ENCODE measurements at regions not wholly inside any gene's neighbourhood (a gene's known extent, or its start where the extent isn't known, plus 50 kb on each side); places are given as distances from the start of the nearest gene placed in this dataset.
A peak's percentile ranks its signal among the peaks of the same experiment; 100 is the strongest.

DNA sequence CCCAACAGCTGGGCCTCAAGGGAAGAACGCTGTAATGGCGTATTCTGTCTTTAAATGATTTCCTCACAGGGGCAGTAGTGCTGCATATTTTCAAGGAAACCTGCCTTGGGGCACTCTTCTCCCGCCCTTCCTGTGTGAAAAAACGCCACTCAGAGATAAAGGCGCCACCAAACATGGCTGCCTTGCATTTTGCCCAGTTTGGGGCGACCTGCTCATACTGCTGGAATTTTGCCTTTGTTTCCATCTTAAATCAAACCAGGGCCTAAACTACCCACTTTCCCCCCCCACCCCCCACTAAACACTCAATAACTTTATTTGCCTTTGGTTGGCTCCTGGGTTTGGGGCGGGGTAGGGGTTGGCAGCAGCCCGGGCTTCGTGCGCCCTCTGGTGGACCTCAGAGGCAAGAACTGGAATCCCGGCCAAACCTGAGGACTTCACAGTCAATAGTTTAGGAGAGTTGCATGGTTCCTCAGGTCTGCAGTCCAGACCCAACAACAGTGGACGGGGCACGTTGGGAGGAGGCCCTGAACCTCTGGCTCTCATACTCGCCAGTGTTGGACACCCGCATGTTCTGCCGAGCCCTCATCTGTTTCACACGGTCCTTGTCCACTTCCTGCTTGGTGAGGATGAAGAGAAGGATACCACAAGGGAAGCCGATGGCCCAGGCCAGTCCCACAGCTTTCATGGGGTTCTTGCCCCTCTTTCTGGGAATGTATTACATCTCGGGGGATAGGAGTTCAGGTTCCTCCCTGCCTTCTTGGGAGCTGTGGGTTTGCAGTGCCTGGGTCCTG is 220.1 kb upstream of the STK26 start:
- no peak for TF ChIP-seq EZH2 (IDR thresholded peaks at IDR 0.05; ENCODE audit: borderline replicate concordance, low read depth, low read length, poor library complexity, severe bottlenecking)
- TF ChIP-seq, protein P1, sequence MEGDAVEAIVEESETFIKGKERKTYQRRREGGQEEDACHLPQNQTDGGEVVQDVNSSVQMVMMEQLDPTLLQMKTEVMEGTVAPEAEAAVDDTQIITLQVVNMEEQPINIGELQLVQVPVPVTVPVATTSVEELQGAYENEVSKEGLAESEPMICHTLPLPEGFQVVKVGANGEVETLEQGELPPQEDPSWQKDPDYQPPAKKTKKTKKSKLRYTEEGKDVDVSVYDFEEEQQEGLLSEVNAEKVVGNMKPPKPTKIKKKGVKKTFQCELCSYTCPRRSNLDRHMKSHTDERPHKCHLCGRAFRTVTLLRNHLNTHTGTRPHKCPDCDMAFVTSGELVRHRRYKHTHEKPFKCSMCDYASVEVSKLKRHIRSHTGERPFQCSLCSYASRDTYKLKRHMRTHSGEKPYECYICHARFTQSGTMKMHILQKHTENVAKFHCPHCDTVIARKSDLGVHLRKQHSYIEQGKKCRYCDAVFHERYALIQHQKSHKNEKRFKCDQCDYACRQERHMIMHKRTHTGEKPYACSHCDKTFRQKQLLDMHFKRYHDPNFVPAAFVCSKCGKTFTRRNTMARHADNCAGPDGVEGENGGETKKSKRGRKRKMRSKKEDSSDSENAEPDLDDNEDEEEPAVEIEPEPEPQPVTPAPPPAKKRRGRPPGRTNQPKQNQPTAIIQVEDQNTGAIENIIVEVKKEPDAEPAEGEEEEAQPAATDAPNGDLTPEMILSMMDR (conservative IDR thresholded peaks at IDR 0.05; ENCODE audit: low read depth, low read length), result peak; percentile 82
